Caco-2 (cell line): ENCODE measurements at regions not wholly inside any gene's neighbourhood (a gene's known extent, or its start where the extent isn't known, plus 50 kb on each side); places are given as distances from the start of the nearest gene placed in this dataset.

Experiments
- BruUV-seq: library from RNA; stranded (reverse); fragments of 400-500 nt; replicated peaks from 2 replicates; lab custom pipeline; 2021; lab: Mats Ljungman, UMichigan
- CTCF ChIA-PET: fragments of 300-600 bp; sonication (Branson Sonifier 250); formaldehyde crosslinking; loops from one replicate; lab custom pipeline; 2022; ENCODE audit warnings: antibody characterized with exemption; lab: Charles Lee
- POLR2A ChIA-PET: fragments of 300-600 bp; sonication (Branson Sonifier 250); formaldehyde crosslinking; loops from one replicate; lab custom pipeline; 2022; ENCODE audit warnings: antibody characterized with exemption; lab: Charles Lee
- DNase-seq, 2 experiments: peaks; one replicate each; pipeline versions ENCODE4 v3.0.0 to v3.0.0-alpha.2; 2020 to 2022
- H3K27me3 ChIP-seq: replicated peaks from 2 replicates; pipeline ENCODE4 v1.6.0; 2011; ENCODE audit warnings: low read length; ENCODE audit not compliant: control insufficient read depth, insufficient read depth
- H3K36me3 ChIP-seq: 2 replicates; pipeline ENCODE4 v1.5.1; 2011; ENCODE audit warnings: low read length; ENCODE audit not compliant: control insufficient read depth, insufficient read depth
- H3K4me1 ChIP-seq: fragments of 250-450 bp; sonication (Bioruptor Pico); 2 replicates; pipeline ENCODE4 v1.5.1; 2020; ENCODE audit warnings: mild to moderate bottlenecking
- H3K4me3 ChIP-seq: 2 replicates; pipeline ENCODE4 v1.5.1; 2011; ENCODE audit warnings: low read depth, mild to moderate bottlenecking, control low read depth, low read length
- H3K9me3 ChIP-seq: fragments of 250-450 bp; sonication (Bioruptor Pico); 2 replicates; pipeline ENCODE4 v1.5.1; 2020; ENCODE audit warnings: mild to moderate bottlenecking, moderate library complexity
- H3K27ac Mint-ChIP-seq: one replicate; pipeline ENCODE4 v1.8.0; 2022; ENCODE audit warnings: mixed read lengths; ENCODE audit not compliant: unreplicated experiment
- H3K27me3 Mint-ChIP-seq: one replicate; pipeline ENCODE4 v1.8.0; 2022; ENCODE audit warnings: mixed read lengths; ENCODE audit not compliant: insufficient read depth, unreplicated experiment
- H3K36me3 Mint-ChIP-seq: one replicate; pipeline ENCODE4 v1.8.0; 2022; ENCODE audit warnings: mild to moderate bottlenecking, mixed read lengths; ENCODE audit not compliant: insufficient read depth, unreplicated experiment
- H3K4me1 Mint-ChIP-seq: one replicate; pipeline ENCODE4 v1.8.0; 2022; ENCODE audit warnings: low read depth, mixed read lengths; ENCODE audit not compliant: unreplicated experiment
- H3K4me3 Mint-ChIP-seq: one replicate; pipeline ENCODE4 v1.8.0; 2022; ENCODE audit warnings: mild to moderate bottlenecking, moderate library complexity, mixed read lengths; ENCODE audit not compliant: unreplicated experiment
- H3K9me3 Mint-ChIP-seq: one replicate; pipeline ENCODE4 v1.8.0; 2022; ENCODE audit warnings: mixed read lengths; ENCODE audit not compliant: unreplicated experiment
- intact Hi-C: fragments of 100-400 bp; cut with micrococcal nuclease; formaldehyde crosslinking; loops from one replicate; pipeline ENCODE4 v1.10.0; 2022; ENCODE audit not compliant: unreplicated experiment
- TF ChIP-seq, protein P1 (sequence below), 2 experiments: fragments of 200-600 bp in 1 of 2; IDR thresholded peaks; 1 replicate in 1 of 2; 2 replicates in 1 of 2; pipeline versions ENCODE4 v1.5.1 to v1.8.0; 2011 to 2022; ENCODE audit warnings: antibody characterized with exemption in 1 of 2, control low read depth in 1 of 2, inconsistent platforms in 1 of 2, low read depth in 1 of 2, low read length in 1 of 2, mild to moderate bottlenecking in 1 of 2, moderate library complexity in 1 of 2; ENCODE audit not compliant: insufficient read depth in 1 of 2, severe bottlenecking in 1 of 2, unreplicated experiment in 1 of 2

DNA sequence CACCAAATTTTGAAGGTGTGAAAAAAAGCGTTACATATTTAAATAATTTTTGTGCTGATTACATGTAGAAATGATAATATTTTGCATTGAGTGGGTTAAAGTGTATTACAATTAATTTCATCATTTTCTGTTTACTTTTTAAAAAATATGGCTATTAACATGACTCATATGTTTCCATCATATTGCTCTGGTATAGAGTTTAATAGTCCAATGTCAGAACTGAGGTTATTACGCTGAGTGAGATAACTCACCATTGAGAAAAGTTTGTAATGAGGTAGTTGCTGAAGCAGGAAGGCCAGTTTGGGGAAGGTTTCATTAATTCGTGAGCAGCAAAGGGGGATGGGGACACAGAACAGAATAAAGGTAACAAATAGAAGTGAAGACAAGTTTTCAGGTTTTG is 865.7 kb upstream of the MGAT4C start:
- Mint-ChIP-seq H3K27ac (no peak overlapping the region), H3K36me3 (no peaks in the 10 kb centered on the region), H3K4me3 (no peak overlapping the region), H3K27me3 (no peaks in the 10 kb centered on the region), H3K9me3 (peaks cover 13% of the 10 kb centered on the region), H3K4me1 (no peaks in the 10 kb centered on the region)
- H3K4me3 ChIP-seq = no peak overlapping the region
- ChIA-PET CTCF (no interaction called here), POLR2A (no interaction called here)
- no peak for DNase-seq
- H3K4me1 ChIP-seq = no peaks in the 10 kb centered on the region
- no peaks in the 10 kb centered on the region for H3K9me3 ChIP-seq
- no peaks in the 10 kb centered on the region for H3K36me3 ChIP-seq
- intact Hi-C loops = no loop called here
- no TSS peak for BruUV-seq
- TF ChIP-seq, protein P1, sequence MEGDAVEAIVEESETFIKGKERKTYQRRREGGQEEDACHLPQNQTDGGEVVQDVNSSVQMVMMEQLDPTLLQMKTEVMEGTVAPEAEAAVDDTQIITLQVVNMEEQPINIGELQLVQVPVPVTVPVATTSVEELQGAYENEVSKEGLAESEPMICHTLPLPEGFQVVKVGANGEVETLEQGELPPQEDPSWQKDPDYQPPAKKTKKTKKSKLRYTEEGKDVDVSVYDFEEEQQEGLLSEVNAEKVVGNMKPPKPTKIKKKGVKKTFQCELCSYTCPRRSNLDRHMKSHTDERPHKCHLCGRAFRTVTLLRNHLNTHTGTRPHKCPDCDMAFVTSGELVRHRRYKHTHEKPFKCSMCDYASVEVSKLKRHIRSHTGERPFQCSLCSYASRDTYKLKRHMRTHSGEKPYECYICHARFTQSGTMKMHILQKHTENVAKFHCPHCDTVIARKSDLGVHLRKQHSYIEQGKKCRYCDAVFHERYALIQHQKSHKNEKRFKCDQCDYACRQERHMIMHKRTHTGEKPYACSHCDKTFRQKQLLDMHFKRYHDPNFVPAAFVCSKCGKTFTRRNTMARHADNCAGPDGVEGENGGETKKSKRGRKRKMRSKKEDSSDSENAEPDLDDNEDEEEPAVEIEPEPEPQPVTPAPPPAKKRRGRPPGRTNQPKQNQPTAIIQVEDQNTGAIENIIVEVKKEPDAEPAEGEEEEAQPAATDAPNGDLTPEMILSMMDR (IDR thresholded peaks at IDR 0.05; ENCODE audit: insufficient read depth in 1 of 2, low read depth in 1 of 2, low read length in 1 of 2, severe bottlenecking in 1 of 2, unreplicated experiment in 1 of 2) = no peak
- H3K27me3 ChIP-seq = no peaks in the 10 kb centered on the region

DNA sequence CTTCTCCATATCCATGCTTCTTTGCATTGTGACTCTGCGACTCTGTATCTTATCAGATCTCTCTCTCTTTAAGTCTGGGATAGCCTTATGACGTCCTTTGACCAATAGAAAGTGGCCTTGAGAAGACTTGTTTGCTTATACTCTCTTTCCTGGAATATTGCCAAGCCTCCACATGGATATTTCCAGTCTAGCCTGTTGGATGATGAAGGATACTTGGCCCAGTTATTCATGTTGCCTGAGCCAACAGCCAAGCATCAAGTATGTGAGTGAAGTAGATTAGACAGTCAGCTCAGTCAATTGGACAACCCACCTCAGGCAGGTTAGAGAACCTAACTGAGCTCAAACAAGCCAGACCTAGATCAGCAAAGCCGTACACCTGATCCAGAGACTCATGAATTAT is 864.2 kb upstream of the MGAT4C start:
- H3K4me1 ChIP-seq = no peaks in the 10 kb centered on the region
- Mint-ChIP-seq H3K27me3 (no peaks in the 10 kb centered on the region), H3K4me1 (no peaks in the 10 kb centered on the region), H3K36me3 (no peaks in the 10 kb centered on the region), H3K27ac (no peak overlapping the region), H3K4me3 (no peak overlapping the region), H3K9me3 (peaks cover 13% of the 10 kb centered on the region)
- H3K4me3 ChIP-seq = no peak overlapping the region
- no peaks in the 10 kb centered on the region for H3K27me3 ChIP-seq
- H3K9me3 ChIP-seq = no peaks in the 10 kb centered on the region
- TF ChIP-seq, protein P1 (IDR thresholded peaks at IDR 0.05; ENCODE audit: insufficient read depth in 1 of 2, low read depth in 1 of 2, low read length in 1 of 2, severe bottlenecking in 1 of 2, unreplicated experiment in 1 of 2) = no peak
- H3K36me3 ChIP-seq = no peaks in the 10 kb centered on the region
- ChIA-PET CTCF (no interaction called here), POLR2A (no interaction called here)
- no peak for DNase-seq
- no TSS peak for BruUV-seq
- intact Hi-C loops = no loop called here

DNA sequence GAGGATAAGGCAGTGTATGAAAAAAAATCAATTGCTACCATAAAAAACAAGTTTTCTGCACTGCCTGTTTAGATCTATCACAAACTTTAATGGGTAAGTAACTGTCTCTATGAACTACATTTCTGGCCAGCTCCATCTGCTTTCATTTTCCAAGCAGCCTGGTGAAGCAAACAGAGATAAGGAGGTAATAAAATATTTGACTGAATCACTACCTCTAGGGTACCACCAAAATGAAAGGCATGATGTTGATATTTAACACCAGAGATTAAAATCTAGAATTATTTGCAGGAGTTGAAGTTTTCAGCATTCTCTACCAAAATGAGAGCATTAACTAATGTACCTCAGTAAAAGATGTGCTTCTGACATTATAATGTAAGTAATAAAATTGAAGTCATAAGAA is 863.5 kb upstream of the MGAT4C start:
- Mint-ChIP-seq H3K4me1 (no peaks in the 10 kb centered on the region), H3K9me3 (peaks cover 7% of the 10 kb centered on the region), H3K27me3 (no peaks in the 10 kb centered on the region), H3K27ac (no peak overlapping the region), H3K4me3 (no peak overlapping the region), H3K36me3 (no peaks in the 10 kb centered on the region)
- POLR2A ChIA-PET = no interaction called here
- no peak for DNase-seq
- intact Hi-C loops = no loop called here
- Histone ChIP-seq H3K4me3 (no peak overlapping the region), H3K36me3 (no peaks in the 10 kb centered on the region), H3K9me3 (no peaks in the 10 kb centered on the region), H3K27me3 (no peaks in the 10 kb centered on the region), H3K4me1 (no peaks in the 10 kb centered on the region)
- TF ChIP-seq, protein P1 (IDR thresholded peaks at IDR 0.05; ENCODE audit: insufficient read depth in 1 of 2, low read depth in 1 of 2, low read length in 1 of 2, severe bottlenecking in 1 of 2, unreplicated experiment in 1 of 2) = no peak
- BruUV-seq = no TSS peak
- CTCF ChIA-PET = no interaction called here
